Peyer's patch (tissue), 4 donors: ENCODE measurements at regions not wholly inside any gene's neighbourhood (a gene's known extent, or its start where the extent isn't known, plus 50 kb on each side); places are given as distances from the start of the nearest gene placed in this dataset.
"Not testable (repeated sequence)": the region's sequence is repeated elsewhere in the genome, so short reads cannot be mapped to it uniquely, and the experiment has no call there.

Source experiments
- POLR2A ChIP-seq, 2 donors: fragments of 450-650 bp; IDR thresholded peaks; one replicate each; pipeline ENCODE4 v1.5.1; 2017; ENCODE audit warnings: antibody characterized with exemption in 2 of 2, mild to moderate bottlenecking in 2 of 2, moderate library complexity in 2 of 2
- TF ChIP-seq, protein P1 (sequence below), 6 experiments: fragments of 450-650 bp in 4 of 6; fragments of 200-600 bp in 2 of 6; sonication (generic) in 1 of 6; IDR thresholded peaks; one replicate each; pipeline ENCODE4 v1.5.1; 2017 to 2019; ENCODE audit warnings: antibody characterized with exemption in 6 of 6, mild to moderate bottlenecking in 3 of 6, moderate library complexity in 1 of 6

DNA sequence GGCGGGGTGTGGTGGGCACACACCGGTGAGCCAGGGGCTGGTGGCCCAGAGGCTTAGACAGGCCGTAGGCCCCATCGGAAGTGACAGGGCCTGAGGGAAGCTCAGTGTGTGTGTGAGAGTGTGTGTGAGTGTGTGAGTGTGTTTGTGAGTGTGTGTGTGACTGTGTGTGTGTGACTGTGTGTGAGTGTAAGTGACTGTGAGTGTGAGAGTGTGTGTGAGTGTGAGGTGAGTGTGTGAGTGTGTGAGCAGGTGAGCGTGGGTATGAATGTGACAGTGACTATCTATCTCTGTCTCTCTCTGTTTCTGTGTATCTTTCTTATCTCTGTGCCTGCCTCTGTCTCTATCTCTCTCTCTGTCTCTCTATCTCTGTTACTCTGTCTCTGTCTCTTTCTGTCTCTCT, 171.6 kb downstream of the TMEM121 start:
- not testable (repeated sequence) for TF ChIP-seq POLR2A (IDR thresholded peaks at IDR 0.05)
- TF ChIP-seq, protein P1, sequence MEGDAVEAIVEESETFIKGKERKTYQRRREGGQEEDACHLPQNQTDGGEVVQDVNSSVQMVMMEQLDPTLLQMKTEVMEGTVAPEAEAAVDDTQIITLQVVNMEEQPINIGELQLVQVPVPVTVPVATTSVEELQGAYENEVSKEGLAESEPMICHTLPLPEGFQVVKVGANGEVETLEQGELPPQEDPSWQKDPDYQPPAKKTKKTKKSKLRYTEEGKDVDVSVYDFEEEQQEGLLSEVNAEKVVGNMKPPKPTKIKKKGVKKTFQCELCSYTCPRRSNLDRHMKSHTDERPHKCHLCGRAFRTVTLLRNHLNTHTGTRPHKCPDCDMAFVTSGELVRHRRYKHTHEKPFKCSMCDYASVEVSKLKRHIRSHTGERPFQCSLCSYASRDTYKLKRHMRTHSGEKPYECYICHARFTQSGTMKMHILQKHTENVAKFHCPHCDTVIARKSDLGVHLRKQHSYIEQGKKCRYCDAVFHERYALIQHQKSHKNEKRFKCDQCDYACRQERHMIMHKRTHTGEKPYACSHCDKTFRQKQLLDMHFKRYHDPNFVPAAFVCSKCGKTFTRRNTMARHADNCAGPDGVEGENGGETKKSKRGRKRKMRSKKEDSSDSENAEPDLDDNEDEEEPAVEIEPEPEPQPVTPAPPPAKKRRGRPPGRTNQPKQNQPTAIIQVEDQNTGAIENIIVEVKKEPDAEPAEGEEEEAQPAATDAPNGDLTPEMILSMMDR (IDR thresholded peaks at IDR 0.05): not testable (repeated sequence)
